ENCODE measurements at regions not wholly inside any gene's neighbourhood (a gene's known extent, or its start where the extent isn't known, plus 50 kb on each side); places are given as distances from the start of the nearest gene placed in this dataset.
"Not testable (repeated sequence)": the region's sequence is repeated elsewhere in the genome, so short reads cannot be mapped to it uniquely, and the experiment has no call there.

DNA sequence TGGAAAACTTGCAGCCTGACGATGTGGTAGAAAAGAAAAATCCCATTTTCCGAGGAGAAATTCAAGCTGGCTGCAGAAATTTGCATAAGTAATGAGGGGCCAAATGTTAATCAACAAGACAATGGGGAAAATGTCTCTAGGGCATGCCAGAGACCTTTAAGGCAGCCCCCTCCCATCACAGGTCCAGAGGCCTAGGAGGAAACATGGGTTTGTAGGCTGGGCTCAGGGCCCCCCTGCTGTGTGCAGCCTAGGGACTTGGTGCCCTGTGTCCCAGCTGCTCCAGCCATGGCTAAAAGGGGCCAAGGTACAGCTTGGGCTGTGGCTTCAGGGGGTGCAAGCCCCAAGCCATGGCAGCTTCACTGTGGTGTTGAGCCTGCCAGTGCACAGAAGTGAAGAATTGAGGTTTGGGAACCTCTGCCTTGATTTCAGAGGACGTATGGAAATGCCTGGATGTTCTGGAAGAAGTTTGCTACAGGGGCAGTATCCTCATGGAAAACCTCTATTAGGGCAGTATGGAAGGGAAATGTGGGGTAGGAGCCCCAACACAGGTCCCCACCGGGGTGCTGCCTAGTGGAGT is 75.9 kb upstream of the CADPS start:
- intact Hi-C loops (cut with micrococcal nuclease; ENCODE audit: unreplicated experiment) = no loop called here
- DNase-seq (ENCODE audit: low read depth, low spot score) (no peak), ATAC-seq (no peak)
- no peak for TF ChIP-seq SIN3A (IDR thresholded peaks at IDR 0.05; ENCODE audit: borderline replicate concordance, insufficient read depth, low read depth, low read length)
- TF ChIP-seq, protein P1, sequence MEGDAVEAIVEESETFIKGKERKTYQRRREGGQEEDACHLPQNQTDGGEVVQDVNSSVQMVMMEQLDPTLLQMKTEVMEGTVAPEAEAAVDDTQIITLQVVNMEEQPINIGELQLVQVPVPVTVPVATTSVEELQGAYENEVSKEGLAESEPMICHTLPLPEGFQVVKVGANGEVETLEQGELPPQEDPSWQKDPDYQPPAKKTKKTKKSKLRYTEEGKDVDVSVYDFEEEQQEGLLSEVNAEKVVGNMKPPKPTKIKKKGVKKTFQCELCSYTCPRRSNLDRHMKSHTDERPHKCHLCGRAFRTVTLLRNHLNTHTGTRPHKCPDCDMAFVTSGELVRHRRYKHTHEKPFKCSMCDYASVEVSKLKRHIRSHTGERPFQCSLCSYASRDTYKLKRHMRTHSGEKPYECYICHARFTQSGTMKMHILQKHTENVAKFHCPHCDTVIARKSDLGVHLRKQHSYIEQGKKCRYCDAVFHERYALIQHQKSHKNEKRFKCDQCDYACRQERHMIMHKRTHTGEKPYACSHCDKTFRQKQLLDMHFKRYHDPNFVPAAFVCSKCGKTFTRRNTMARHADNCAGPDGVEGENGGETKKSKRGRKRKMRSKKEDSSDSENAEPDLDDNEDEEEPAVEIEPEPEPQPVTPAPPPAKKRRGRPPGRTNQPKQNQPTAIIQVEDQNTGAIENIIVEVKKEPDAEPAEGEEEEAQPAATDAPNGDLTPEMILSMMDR (IDR thresholded peaks at IDR 0.05) = no peak
- no peak for TF ChIP-seq POLR2AphosphoS5 (IDR thresholded peaks at IDR 0.05; ENCODE audit: low read depth, low read length)
- ChIA-PET POLR2A (no interaction called here), CTCF (no interaction called here)
- in situ Hi-C loops (cut with HindIII; ENCODE audit: low pct_unique_long_range_greater_than_20kb, low sequenced_read_pairs) = no loop called here
- BruUV-seq (replicated peaks) = no TSS peak
- H3K4me1 ChIP-seq (ENCODE audit: control insufficient read depth, insufficient read depth, low read length) = no peaks in the 10 kb centered on the region
- no peaks in the 10 kb centered on the region for H3K36me3 ChIP-seq (ENCODE audit: control insufficient read depth, insufficient read depth, low read length)
- H3K27me3 ChIP-seq (ENCODE audit: control insufficient read depth, insufficient read depth, low read length) = no peaks in the 10 kb centered on the region
- H3K9me3 ChIP-seq (ENCODE audit: control insufficient read depth, insufficient read depth, low read depth, low read length) = no peaks in the 10 kb centered on the region
- no peak overlapping the region for H3K4me3 ChIP-seq (ENCODE audit: low read depth in 2 of 2, low read length in 2 of 2)
- no peak overlapping the region for H3K27ac ChIP-seq (ENCODE audit: low read length)

- H3K4me1 ChIP-seq (ENCODE audit: control insufficient read depth, insufficient read depth, low read length); intact Hi-C loops (cut with micrococcal nuclease; ENCODE audit: unreplicated experiment); BruUV-seq (replicated peaks); H3K27ac ChIP-seq (ENCODE audit: low read length); DNase-seq (ENCODE audit: low read depth, low spot score); ATAC-seq; in situ Hi-C loops (cut with HindIII; ENCODE audit: low pct_unique_long_range_greater_than_20kb, low sequenced_read_pairs); CTCF ChIA-PET; H3K9me3 ChIP-seq (ENCODE audit: control insufficient read depth, insufficient read depth, low read depth, low read length); H3K27me3 ChIP-seq (ENCODE audit: control insufficient read depth, insufficient read depth, low read length); POLR2A ChIA-PET; H3K4me3 ChIP-seq (ENCODE audit: low read depth in 2 of 2, low read length in 2 of 2); H3K36me3 ChIP-seq (ENCODE audit: control insufficient read depth, insufficient read depth, low read length): not testable (repeated sequence)
Measured at GRCh38 chr3:62951880-62952279, 76.7 kb upstream of the CADPS start.

- DNase-seq (ENCODE audit: low read depth, low spot score) (no peak), ATAC-seq (no peak)
- no TSS peak for BruUV-seq (replicated peaks)
- ChIA-PET POLR2A (no interaction called here), CTCF (no interaction called here)
- no peak for TF ChIP-seq TCF7L2 (IDR thresholded peaks at IDR 0.05; ENCODE audit: low read depth, low read length)
- TF ChIP-seq POLR2AphosphoS5 (IDR thresholded peaks at IDR 0.05; ENCODE audit: low read depth, low read length) = no peak
- no peak for TF ChIP-seq SIN3A (IDR thresholded peaks at IDR 0.05; ENCODE audit: borderline replicate concordance, insufficient read depth, low read depth, low read length)
- TF ChIP-seq REST (IDR thresholded peaks at IDR 0.05; ENCODE audit: insufficient read depth in 1 of 2, low read depth in 2 of 2, low read length in 1 of 2) = no peak
- TF ChIP-seq, protein P1 (IDR thresholded peaks at IDR 0.05) = no peak
- no peaks in the 10 kb centered on the region for H3K9me3 ChIP-seq (ENCODE audit: control insufficient read depth, insufficient read depth, low read depth, low read length)
- intact Hi-C loops (cut with micrococcal nuclease; ENCODE audit: unreplicated experiment) = no loop called here
- no peak overlapping the region for H3K4me3 ChIP-seq (ENCODE audit: low read depth in 2 of 2, low read length in 2 of 2)
- in situ Hi-C loops (cut with HindIII; ENCODE audit: low pct_unique_long_range_greater_than_20kb, low sequenced_read_pairs) = no loop called here
- no peaks in the 10 kb centered on the region for H3K27me3 ChIP-seq (ENCODE audit: control insufficient read depth, insufficient read depth, low read length)
- no peaks in the 10 kb centered on the region for H3K36me3 ChIP-seq (ENCODE audit: control insufficient read depth, insufficient read depth, low read length)
- H3K4me1 ChIP-seq (ENCODE audit: control insufficient read depth, insufficient read depth, low read length) = no peaks in the 10 kb centered on the region
- H3K27ac ChIP-seq (ENCODE audit: low read length) = no peak overlapping the region
Measured at GRCh38 chr3:62954580-62954979, 79.4 kb upstream of the CADPS start.

Data from Panc1 (cell line).